H1 (cell line): ENCODE measurements at regions not wholly inside any gene's neighbourhood (a gene's known extent, or its start where the extent isn't known, plus 50 kb on each side); places are given as distances from the start of the nearest gene placed in this dataset.

Experiments used
- BACH1 ChIP-seq: IDR thresholded peaks from 2 replicates; pipeline ENCODE4 v1.6.1; 2012; ENCODE audit warnings: low read length, improper control_type of control experiment
- CTBP2 ChIP-seq: IDR thresholded peaks from 2 replicates; pipeline ENCODE4 v1.7.0; 2011; ENCODE audit warnings: borderline replicate concordance, mild to moderate bottlenecking, moderate library complexity, mixed read lengths, low read length; ENCODE audit not compliant: insufficient read depth, insufficient read length
- KDM4A ChIP-seq: IDR thresholded peaks from one replicate; pipeline ENCODE4 v1.7.1; 2012; ENCODE audit warnings: low read depth, mild to moderate bottlenecking, moderate library complexity, low read length, inconsistent platforms; ENCODE audit not compliant: severe bottlenecking
- RAD21 ChIP-seq, 2 experiments: IDR thresholded peaks in 1 of 2; conservative IDR thresholded peaks in 1 of 2; 2 replicates each; pipeline ENCODE4 v1.6.1; 2011; ENCODE audit warnings: low read depth in 2 of 2, low read length in 2 of 2, improper control_type of control experiment in 1 of 2, inconsistent platforms in 1 of 2, mild to moderate bottlenecking in 1 of 2, moderate library complexity in 1 of 2
- SP2 ChIP-seq: IDR thresholded peaks from 2 replicates; pipeline ENCODE4 v1.6.1; 2012; ENCODE audit warnings: mild to moderate bottlenecking, low read length, inconsistent platforms
- TAF7 ChIP-seq: optimal IDR thresholded peaks from 2 replicates; pipeline ENCODE3; 2011; ENCODE audit warnings: low read depth, mild to moderate bottlenecking, inconsistent platforms, low read length, moderate library complexity, borderline replicate concordance

GRCh38 chr15:61309617-61310016 is 80.5 kb upstream of the RORA start (continued):
- TF ChIP-seq BACH1 (no peak), CTBP2 (no peak), KDM4A (no peak), TAF7 (no peak), SP2 (no peak), RAD21 (IDR thresholded peaks at IDR 0.05 in 1 of 2, conservative IDR thresholded peaks at IDR 0.05 in 1 of 2; ENCODE audit: low read depth in 2 of 2, low read length in 2 of 2) (no peak)
